ENCODE measurements at regions not wholly inside any gene's neighbourhood (a gene's known extent, or its start where the extent isn't known, plus 50 kb on each side); places are given as distances from the start of the nearest gene placed in this dataset.

DNA sequence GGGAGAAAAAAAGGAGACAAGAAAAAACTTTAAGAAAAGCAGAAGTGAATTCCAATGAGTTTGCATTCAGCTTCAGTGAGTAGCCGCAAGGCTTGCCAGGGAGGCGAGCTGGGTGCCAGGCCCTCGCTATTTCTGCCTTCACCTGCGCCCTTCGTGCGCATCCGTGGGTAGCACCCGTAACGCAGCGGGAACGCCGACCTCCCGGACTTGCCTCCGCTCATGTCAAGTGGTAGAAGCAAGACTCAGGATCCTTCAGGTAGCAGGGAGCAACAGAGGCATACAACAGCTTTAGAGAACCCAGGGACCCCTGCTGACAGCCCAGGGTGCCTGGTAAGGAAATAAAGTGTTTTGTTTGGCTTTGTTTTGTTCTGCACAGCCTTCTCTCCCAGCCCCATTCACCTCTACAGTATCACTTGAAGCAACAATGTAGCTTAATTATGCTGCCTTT lies 140.0 kb upstream of the BCOR start:
- Histone ChIP-seq H2AFZ (ENCODE audit: low read length) (no peak overlapping the region), H3K9me3 (ENCODE audit: low read length) (no peaks in the 10 kb centered on the region), H3K4me3 (replicated peaks in 1 of 3; ENCODE audit: insufficient read depth in 1 of 3, low read depth in 2 of 3, low read length in 3 of 3) (no peak overlapping the region), H3K36me3 (replicated peaks in 1 of 2; ENCODE audit: control insufficient read depth in 1 of 2, insufficient read depth in 2 of 2, low read length in 2 of 2) (no peaks in the 10 kb centered on the region), H3K9ac (ENCODE audit: insufficient read depth, low read depth, low read length) (no peak overlapping the region), H4K20me1 (ENCODE audit: insufficient read depth, low read length) (no peaks in the 10 kb centered on the region), H3K4me1 (ENCODE audit: insufficient read depth, low read length) (0 out of 2 replicates have a peak, but pooled peaks cover 7% of the 10 kb centered on the region), H3K27me3 (ENCODE audit: control insufficient read depth in 1 of 2, insufficient read depth in 2 of 2, low read length in 2 of 2) (no peaks in the 10 kb centered on the region), H3K27ac (ENCODE audit: extremely low read length, insufficient read depth, low read length) (no peak overlapping the region), H3K79me2 (ENCODE audit: insufficient read depth, low read length) (no peaks in the 10 kb centered on the region), H3K4me2 (ENCODE audit: low read depth, low read length) (no peak overlapping the region)
- ATAC-seq (no peak), FAIRE-seq (no peak), DNase-seq (ENCODE audit: low spot score) (no peak)
- BruUV-seq (replicated peaks) = no TSS peak
- in situ Hi-C loops (cut with HindIII; ENCODE audit: extremely low pct_ligation_motif_present, low pct_unique_long_range_greater_than_20kb) (no loop called here), intact Hi-C loops (cut with micrococcal nuclease; ENCODE audit: unreplicated experiment) (no loop called here)
- ChIA-PET CTCF (ENCODE audit: low intra/inter-chr PET ratio, low total read pairs) (no interaction called here), POLR2A (no interaction called here)
- WGBS (ENCODE audit: low lambda C conversion rate) = 47% methylated on average over 3 of the region's 14 CpGs
- TF ChIP-seq ZNF136 (CRISPR knock-in tag; IDR thresholded peaks at IDR 0.05; ENCODE audit: low read depth) (no peak), ZNF20 (CRISPR knock-in tag; IDR thresholded peaks at IDR 0.05) (no peak), CHCHD3 (CRISPR knock-in tag; IDR thresholded peaks at IDR 0.05) (no peak), SNAI1 (CRISPR knock-in tag; IDR thresholded peaks at IDR 0.05; ENCODE audit: borderline replicate concordance) (no peak), CREB1 (IDR thresholded peaks at IDR 0.05) (no peak), CREB1 (CRISPR knock-in tag; IDR thresholded peaks at IDR 0.05) (no peak), HOXA7 (CRISPR knock-in tag; IDR thresholded peaks at IDR 0.05) (no peak), GLI4 (CRISPR knock-in tag; IDR thresholded peaks at IDR 0.05; ENCODE audit: borderline replicate concordance) (no peak)
- TF ChIP-seq, protein P1, sequence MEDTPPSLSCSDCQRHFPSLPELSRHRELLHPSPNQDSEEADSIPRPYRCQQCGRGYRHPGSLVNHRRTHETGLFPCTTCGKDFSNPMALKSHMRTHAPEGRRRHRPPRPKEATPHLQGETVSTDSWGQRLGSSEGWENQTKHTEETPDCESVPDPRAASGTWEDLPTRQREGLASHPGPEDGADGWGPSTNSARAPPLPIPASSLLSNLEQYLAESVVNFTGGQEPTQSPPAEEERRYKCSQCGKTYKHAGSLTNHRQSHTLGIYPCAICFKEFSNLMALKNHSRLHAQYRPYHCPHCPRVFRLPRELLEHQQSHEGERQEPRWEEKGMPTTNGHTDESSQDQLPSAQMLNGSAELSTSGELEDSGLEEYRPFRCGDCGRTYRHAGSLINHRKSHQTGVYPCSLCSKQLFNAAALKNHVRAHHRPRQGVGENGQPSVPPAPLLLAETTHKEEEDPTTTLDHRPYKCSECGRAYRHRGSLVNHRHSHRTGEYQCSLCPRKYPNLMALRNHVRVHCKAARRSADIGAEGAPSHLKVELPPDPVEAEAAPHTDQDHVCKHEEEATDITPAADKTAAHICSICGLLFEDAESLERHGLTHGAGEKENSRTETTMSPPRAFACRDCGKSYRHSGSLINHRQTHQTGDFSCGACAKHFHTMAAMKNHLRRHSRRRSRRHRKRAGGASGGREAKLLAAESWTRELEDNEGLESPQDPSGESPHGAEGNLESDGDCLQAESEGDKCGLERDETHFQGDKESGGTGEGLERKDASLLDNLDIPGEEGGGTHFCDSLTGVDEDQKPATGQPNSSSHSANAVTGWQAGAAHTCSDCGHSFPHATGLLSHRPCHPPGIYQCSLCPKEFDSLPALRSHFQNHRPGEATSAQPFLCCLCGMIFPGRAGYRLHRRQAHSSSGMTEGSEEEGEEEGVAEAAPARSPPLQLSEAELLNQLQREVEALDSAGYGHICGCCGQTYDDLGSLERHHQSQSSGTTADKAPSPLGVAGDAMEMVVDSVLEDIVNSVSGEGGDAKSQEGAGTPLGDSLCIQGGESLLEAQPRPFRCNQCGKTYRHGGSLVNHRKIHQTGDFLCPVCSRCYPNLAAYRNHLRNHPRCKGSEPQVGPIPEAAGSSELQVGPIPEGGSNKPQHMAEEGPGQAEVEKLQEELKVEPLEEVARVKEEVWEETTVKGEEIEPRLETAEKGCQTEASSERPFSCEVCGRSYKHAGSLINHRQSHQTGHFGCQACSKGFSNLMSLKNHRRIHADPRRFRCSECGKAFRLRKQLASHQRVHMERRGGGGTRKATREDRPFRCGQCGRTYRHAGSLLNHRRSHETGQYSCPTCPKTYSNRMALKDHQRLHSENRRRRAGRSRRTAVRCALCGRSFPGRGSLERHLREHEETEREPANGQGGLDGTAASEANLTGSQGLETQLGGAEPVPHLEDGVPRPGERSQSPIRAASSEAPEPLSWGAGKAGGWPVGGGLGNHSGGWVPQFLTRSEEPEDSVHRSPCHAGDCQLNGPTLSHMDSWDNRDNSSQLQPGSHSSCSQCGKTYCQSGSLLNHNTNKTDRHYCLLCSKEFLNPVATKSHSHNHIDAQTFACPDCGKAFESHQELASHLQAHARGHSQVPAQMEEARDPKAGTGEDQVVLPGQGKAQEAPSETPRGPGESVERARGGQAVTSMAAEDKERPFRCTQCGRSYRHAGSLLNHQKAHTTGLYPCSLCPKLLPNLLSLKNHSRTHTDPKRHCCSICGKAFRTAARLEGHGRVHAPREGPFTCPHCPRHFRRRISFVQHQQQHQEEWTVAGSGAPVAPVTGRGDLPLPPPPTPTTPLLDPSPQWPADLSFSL (CRISPR knock-in tag; IDR thresholded peaks at IDR 0.05) = no peak
- TF ChIP-seq, protein P2, sequence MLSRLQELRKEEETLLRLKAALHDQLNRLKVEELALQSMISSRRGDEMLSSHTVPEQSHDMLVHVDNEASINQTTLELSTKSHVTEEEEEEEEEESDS (CRISPR knock-in tag; IDR thresholded peaks at IDR 0.05; ENCODE audit: borderline replicate concordance) = no peak
- TF ChIP-seq, protein P3, sequence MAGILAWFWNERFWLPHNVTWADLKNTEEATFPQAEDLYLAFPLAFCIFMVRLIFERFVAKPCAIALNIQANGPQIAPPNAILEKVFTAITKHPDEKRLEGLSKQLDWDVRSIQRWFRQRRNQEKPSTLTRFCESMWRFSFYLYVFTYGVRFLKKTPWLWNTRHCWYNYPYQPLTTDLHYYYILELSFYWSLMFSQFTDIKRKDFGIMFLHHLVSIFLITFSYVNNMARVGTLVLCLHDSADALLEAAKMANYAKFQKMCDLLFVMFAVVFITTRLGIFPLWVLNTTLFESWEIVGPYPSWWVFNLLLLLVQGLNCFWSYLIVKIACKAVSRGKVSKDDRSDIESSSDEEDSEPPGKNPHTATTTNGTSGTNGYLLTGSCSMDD (CRISPR knock-in tag; IDR thresholded peaks at IDR 0.05) = no peak
- TF ChIP-seq, protein P4, sequence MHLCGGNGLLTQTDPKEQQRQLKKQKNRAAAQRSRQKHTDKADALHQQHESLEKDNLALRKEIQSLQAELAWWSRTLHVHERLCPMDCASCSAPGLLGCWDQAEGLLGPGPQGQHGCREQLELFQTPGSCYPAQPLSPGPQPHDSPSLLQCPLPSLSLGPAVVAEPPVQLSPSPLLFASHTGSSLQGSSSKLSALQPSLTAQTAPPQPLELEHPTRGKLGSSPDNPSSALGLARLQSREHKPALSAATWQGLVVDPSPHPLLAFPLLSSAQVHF (CRISPR knock-in tag; IDR thresholded peaks at IDR 0.05) = no peak

Data from HepG2 (cell line).